Keratinocyte (primary cell): ENCODE measurements at regions not wholly inside any gene's neighbourhood (a gene's known extent, or its start where the extent isn't known, plus 50 kb on each side); places are given as distances from the start of the nearest gene placed in this dataset.

Source experiments
- DNase-seq: peaks from one replicate; pipeline ENCODE4 v3.0.0-alpha.2; 2011; ENCODE audit warnings: low read depth, missing footprints, low spot score
- FAIRE-seq: peaks from 2 replicates; lab custom pipeline; 2011; peaks lifted over from hg19 to GRCh38; lab: Jason Lieb, UNC
- H2AFZ ChIP-seq: 2 replicates; pipeline ENCODE4 v1.6.0; 2012; ENCODE audit warnings: low read length, control low read depth, inconsistent platforms; ENCODE audit not compliant: control insufficient read depth
- H3K27ac ChIP-seq: 2 replicates; pipeline ENCODE4 v1.5.1; 2011; ENCODE audit warnings: low read length; ENCODE audit not compliant: control insufficient read depth, insufficient read depth
- H3K27me3 ChIP-seq: 3 replicates; pipeline ENCODE4 v1.6.0; 2011; ENCODE audit warnings: low read length; ENCODE audit not compliant: control insufficient read depth, insufficient read depth; ENCODE audit errors: extremely low read depth
- H3K36me3 ChIP-seq, 2 experiments: 2 replicates in 1 of 2; 3 replicates in 1 of 2; pipeline ENCODE4 v1.5.1; 2011; ENCODE audit warnings: low read length in 2 of 2, mild to moderate bottlenecking in 1 of 2; ENCODE audit not compliant: control insufficient read depth in 2 of 2, insufficient read depth in 2 of 2; ENCODE audit errors: extremely low read depth in 1 of 2
- H3K4me1 ChIP-seq: 3 replicates; pipeline ENCODE4 v1.5.1; 2011; ENCODE audit warnings: low read length; ENCODE audit not compliant: control insufficient read depth, insufficient read depth; ENCODE audit errors: extremely low read depth
- H3K4me2 ChIP-seq: 3 replicates; pipeline ENCODE4 v1.6.0; 2011; ENCODE audit warnings: low read depth, low read length; ENCODE audit not compliant: control insufficient read depth, insufficient read depth; ENCODE audit errors: extremely low read depth
- H3K4me3 ChIP-seq, 3 experiments: fragments of 200-600 bp in 1 of 3; sonication (generic) in 1 of 3; 2 replicates in 2 of 3; 3 replicates in 1 of 3; pipeline ENCODE4 v1.5.1; 2011 to 2016; ENCODE audit warnings: low read length in 3 of 3, mild to moderate bottlenecking in 3 of 3, control low read depth in 2 of 3, inconsistent platforms in 1 of 3, low read depth in 1 of 3, mixed read lengths in 1 of 3, mixed run types in 1 of 3, moderate library complexity in 1 of 3; ENCODE audit not compliant: control insufficient read depth in 2 of 3, insufficient read depth in 2 of 3; ENCODE audit errors: extremely low read depth in 1 of 3
- H3K79me2 ChIP-seq: 2 replicates; pipeline ENCODE4 v1.6.0; 2012; ENCODE audit warnings: low read length; ENCODE audit not compliant: control insufficient read depth, insufficient read depth
- H3K9ac ChIP-seq: 3 replicates; pipeline ENCODE4 v1.6.0; 2011; ENCODE audit warnings: low read length; ENCODE audit not compliant: control insufficient read depth, insufficient read depth; ENCODE audit errors: extremely low read depth
- H3K9me1 ChIP-seq: 3 replicates; pipeline ENCODE4 v1.6.0; 2011; ENCODE audit warnings: low read length; ENCODE audit not compliant: control insufficient read depth, insufficient read depth; ENCODE audit errors: extremely low read depth
- H3K9me3 ChIP-seq: 2 replicates; pipeline ENCODE4 v1.5.1; 2012; ENCODE audit warnings: low read depth, low read length; ENCODE audit not compliant: control insufficient read depth
- H4K20me1 ChIP-seq: 3 replicates; pipeline ENCODE4 v1.6.0; 2011; ENCODE audit warnings: low read length; ENCODE audit not compliant: control insufficient read depth, insufficient read depth; ENCODE audit errors: extremely low read depth
- CTCF ChIP-seq, 3 experiments: IDR thresholded peaks in 1 of 3; conservative IDR thresholded peaks in 1 of 3; optimal IDR thresholded peaks in 1 of 3; 2 replicates in 2 of 3; 3 replicates in 1 of 3; pipeline versions ENCODE3 to v1.5.1; 2011; ENCODE audit warnings: low read length in 3 of 3, mild to moderate bottlenecking in 3 of 3, moderate library complexity in 2 of 3, control low read depth in 1 of 3, inconsistent platforms in 1 of 3; ENCODE audit not compliant: insufficient read depth in 2 of 3; ENCODE audit errors: extremely low read depth in 1 of 3
- EZH2 ChIP-seq: IDR thresholded peaks from one replicate; pipeline ENCODE4 v1.6.1; 2012; ENCODE audit warnings: inconsistent platforms, mild to moderate bottlenecking, low read length, moderate library complexity
- dilution Hi-C: fragments of 300-500 bp; cut with MboI; formaldehyde crosslinking; loops from one replicate; pipeline ENCODE4 v1.7.0; 2020; ENCODE audit warnings: low sequenced_read_pairs; ENCODE audit not compliant: extremely low pct_ligation_motif_present

GRCh38 chr6:28838634-28839442, 84.9 kb downstream of the TRIM27 start:
- peak overlapping the region; percentile 51 to 99 (median 86) for H3K4me3 ChIP-seq
- H3K79me2 ChIP-seq, result no peaks in the 10 kb centered on the region
- H3K27ac ChIP-seq, result no peak overlapping the region
- H4K20me1 ChIP-seq, result no peaks in the 10 kb centered on the region
- peak overlapping the region; percentile 72 for H3K9ac ChIP-seq
- peak overlapping the region; percentile 90 for H2AFZ ChIP-seq
- TF ChIP-seq EZH2 (no peak), CTCF (optimal IDR thresholded peaks at IDR 0.05 in 1 of 3, IDR thresholded peaks at IDR 0.05 in 1 of 3, conservative IDR thresholded peaks at IDR 0.05 in 1 of 3; ENCODE audit: extremely low read depth in 1 of 3, insufficient read depth in 2 of 3, low read length in 3 of 3) (peak; percentile 63 to 89 (median 84))
- peak overlapping the region; percentile 88 for H3K4me2 ChIP-seq
- no peak for DNase-seq
- no peak for FAIRE-seq
- no peaks in the 10 kb centered on the region for H3K9me3 ChIP-seq
- H3K36me3 ChIP-seq, result no peaks in the 10 kb centered on the region
- no peaks in the 10 kb centered on the region for H3K9me1 ChIP-seq
- H3K27me3 ChIP-seq, result peaks cover 4% of the 10 kb centered on the region
- dilution Hi-C loops, result no loop called here
- H3K4me1 ChIP-seq, result no peaks in the 10 kb centered on the region

- Histone ChIP-seq H3K9me1 (no peaks in the 10 kb centered on the region), H3K27me3 (no peaks in the 10 kb centered on the region), H3K9me3 (no peaks in the 10 kb centered on the region), H3K79me2 (no peaks in the 10 kb centered on the region), H4K20me1 (no peaks in the 10 kb centered on the region), H3K36me3 (no peaks in the 10 kb centered on the region), H3K4me2 (peak overlapping the region; percentile 88), H3K27ac (no peak overlapping the region), H3K4me3 (peak overlapping the region; percentile 51 to 99 (median 86)), H3K9ac (peak overlapping the region; percentile 72), H3K4me1 (no peaks in the 10 kb centered on the region), H2AFZ (peak overlapping the region; percentile 90)
- TF ChIP-seq CTCF (optimal IDR thresholded peaks at IDR 0.05 in 1 of 3, IDR thresholded peaks at IDR 0.05 in 1 of 3, conservative IDR thresholded peaks at IDR 0.05 in 1 of 3; ENCODE audit: extremely low read depth in 1 of 3, insufficient read depth in 2 of 3, low read length in 3 of 3), result no peak
- no peak for TF ChIP-seq EZH2
- dilution Hi-C loops, result no loop called here
- DNase-seq (no peak), FAIRE-seq (no peak)
Measured at GRCh38 chr6:28839443-28840120, 84.2 kb downstream of the TRIM27 start.
